Trophoblast cell (in vitro differentiated cells and primary cell): ENCODE measurements at regions not wholly inside any gene's neighbourhood (a gene's known extent, or its start where the extent isn't known, plus 50 kb on each side); places are given as distances from the start of the nearest gene placed in this dataset.

Source experiments
- DNase-seq, 2 donors: peaks; one replicate each; pipeline ENCODE4 v3.0.0-alpha.2; 2016
- H2AFZ ChIP-seq: 2 replicates; pipeline ENCODE4 v1.6.1; 2013; ENCODE audit warnings: low read length, moderate library complexity, mild to moderate bottlenecking; ENCODE audit not compliant: insufficient read depth, poor library complexity
- H2AK5ac ChIP-seq: 2 replicates; pipeline ENCODE4 v1.6.1; 2013; ENCODE audit warnings: mild to moderate bottlenecking, low read length
- H2BK120ac ChIP-seq: 2 replicates; pipeline ENCODE4 v1.6.1; 2013; ENCODE audit warnings: low read length, mild to moderate bottlenecking, moderate library complexity; ENCODE audit not compliant: insufficient read depth, poor library complexity
- H2BK12ac ChIP-seq: 2 replicates; pipeline ENCODE4 v1.6.1; 2013; ENCODE audit warnings: mild to moderate bottlenecking, low read length, moderate library complexity
- H2BK5ac ChIP-seq: 2 replicates; pipeline ENCODE4 v1.6.1; 2013; ENCODE audit warnings: low read length, low read depth, moderate library complexity, mild to moderate bottlenecking; ENCODE audit not compliant: poor library complexity
- H3K14ac ChIP-seq: 2 replicates; pipeline ENCODE4 v1.6.1; 2013; ENCODE audit warnings: mild to moderate bottlenecking, low read length
- H3K18ac ChIP-seq: 2 replicates; pipeline ENCODE4 v1.6.1; 2013; ENCODE audit warnings: mild to moderate bottlenecking, low read length
- H3K23ac ChIP-seq: 2 replicates; pipeline ENCODE4 v1.6.1; 2013; ENCODE audit warnings: low read length
- H3K27ac ChIP-seq: 2 replicates; pipeline ENCODE4 v1.5.1; 2013; ENCODE audit warnings: low read depth, mild to moderate bottlenecking, inconsistent platforms, low read length, moderate library complexity
- H3K27me3 ChIP-seq: 2 replicates; pipeline ENCODE4 v1.6.1; 2013; ENCODE audit warnings: inconsistent platforms, mild to moderate bottlenecking, low read length, moderate library complexity; ENCODE audit not compliant: insufficient read depth
- H3K36me3 ChIP-seq, 2 experiments: 1 replicate in 1 of 2; 2 replicates in 1 of 2; pipeline ENCODE4 v1.6.1; 2013; ENCODE audit warnings: low read length in 2 of 2, mild to moderate bottlenecking in 2 of 2, moderate library complexity in 1 of 2; ENCODE audit not compliant: insufficient read depth in 2 of 2, control insufficient read depth in 1 of 2
- H3K4ac ChIP-seq: 2 replicates; pipeline ENCODE4 v1.6.1; 2013; ENCODE audit warnings: low read depth, mild to moderate bottlenecking, low read length, moderate library complexity
- H3K4me1 ChIP-seq, 2 experiments: 1 replicate in 1 of 2; 2 replicates in 1 of 2; pipeline ENCODE4 v1.6.1; 2013; ENCODE audit warnings: low read length in 2 of 2, mild to moderate bottlenecking in 2 of 2, moderate library complexity in 1 of 2; ENCODE audit not compliant: insufficient read depth in 2 of 2, control insufficient read depth in 1 of 2
- H3K4me2 ChIP-seq: 2 replicates; pipeline ENCODE4 v1.6.1; 2013; ENCODE audit warnings: inconsistent platforms, mild to moderate bottlenecking, low read length, moderate library complexity
- H3K4me3 ChIP-seq: 2 replicates; pipeline ENCODE4 v1.5.1; 2013; ENCODE audit warnings: mild to moderate bottlenecking, low read depth, low read length, inconsistent platforms
- H3K79me1 ChIP-seq: one replicate; pipeline ENCODE4 v1.6.1; 2013; ENCODE audit warnings: low read length
- H3K79me2 ChIP-seq: 2 replicates; pipeline ENCODE4 v1.6.1; 2013; ENCODE audit warnings: low read length, mild to moderate bottlenecking; ENCODE audit not compliant: control insufficient read depth, insufficient read depth, poor library complexity
- H3K9ac ChIP-seq: 2 replicates; pipeline ENCODE4 v1.6.1; 2013; ENCODE audit warnings: mild to moderate bottlenecking, low read length
- H3K9me3 ChIP-seq: 2 replicates; pipeline ENCODE4 v1.6.1; 2013; ENCODE audit warnings: low read depth, mild to moderate bottlenecking, control low read depth, inconsistent platforms, low read length; ENCODE audit not compliant: insufficient read depth
- H4K12ac ChIP-seq: 2 replicates; pipeline ENCODE4 v1.6.1; 2013; ENCODE audit warnings: low read depth, mild to moderate bottlenecking, low read length, moderate library complexity
- H4K8ac ChIP-seq: 2 replicates; pipeline ENCODE4 v1.6.1; 2013; ENCODE audit warnings: low read depth, mild to moderate bottlenecking, low read length, moderate library complexity
- H4K91ac ChIP-seq: one replicate; pipeline ENCODE4 v1.6.1; 2013; ENCODE audit warnings: low read depth, mild to moderate bottlenecking, low read length, moderate library complexity
- WGBS: extraction: QIAGEN DNeasy Blood & Tissue Kit; methylation state at CpG from one replicate; pipeline ENCODE4 v1.1.7; 2013; ENCODE audit warnings: missing lambda C conversion rate; ENCODE audit not compliant: insufficient read length, insufficient coverage; ENCODE audit errors: extremely low coverage; 5-methylcytosine and 5-hydroxymethylcytosine counted together

GRCh38 chr5:107204413-107204812, 466.3 kb downstream of the EFNA5 start:
- Histone ChIP-seq H3K79me1 (no peaks in the 10 kb centered on the region), H2BK5ac (no peak overlapping the region), H3K36me3 (no peaks in the 10 kb centered on the region), H3K23ac (no peak overlapping the region), H3K14ac (no peak overlapping the region), H4K8ac (no peak overlapping the region), H3K79me2 (no peaks in the 10 kb centered on the region), H4K91ac (no peak overlapping the region), H3K27ac (no peak overlapping the region), H3K4me3 (no peak overlapping the region), H4K12ac (no peak overlapping the region), H3K4me2 (no peak overlapping the region), H2BK120ac (no peak overlapping the region), H2AK5ac (no peak overlapping the region), H3K4ac (no peak overlapping the region), H3K18ac (no peak overlapping the region), H3K9ac (no peak overlapping the region), H3K4me1 (no peaks in the 10 kb centered on the region), H2BK12ac (no peak overlapping the region), H3K27me3 (no peaks in the 10 kb centered on the region), H3K9me3 (no peaks in the 10 kb centered on the region), H2AFZ (no peak overlapping the region)
- WGBS: no CpG with 5 or more reads among the region's 5 CpGs
- DNase-seq: no peak

- no peak overlapping the region for H4K8ac ChIP-seq
- H2AK5ac ChIP-seq: no peak overlapping the region
- H3K23ac ChIP-seq: no peak overlapping the region
- no peak overlapping the region for H3K14ac ChIP-seq
- H3K79me1 ChIP-seq: no peaks in the 10 kb centered on the region
- H2BK12ac ChIP-seq: no peak overlapping the region
- no peak overlapping the region for H3K27ac ChIP-seq
- H3K18ac ChIP-seq: no peak overlapping the region
- no peak overlapping the region for H3K4me2 ChIP-seq
- no peak overlapping the region for H4K12ac ChIP-seq
- no peak overlapping the region for H3K4me3 ChIP-seq
- no peaks in the 10 kb centered on the region for H3K27me3 ChIP-seq
- H3K4me1 ChIP-seq: no peaks in the 10 kb centered on the region
- H4K91ac ChIP-seq: no peak overlapping the region
- H2BK120ac ChIP-seq: no peak overlapping the region
- no peaks in the 10 kb centered on the region for H3K79me2 ChIP-seq
- H3K9me3 ChIP-seq: no peaks in the 10 kb centered on the region
- no peak overlapping the region for H3K4ac ChIP-seq
- no CpG with 5 or more reads among the region's 4 CpGs for WGBS
- no peak overlapping the region for H2BK5ac ChIP-seq
- H2AFZ ChIP-seq: no peak overlapping the region
- H3K36me3 ChIP-seq: no peaks in the 10 kb centered on the region
- no peak overlapping the region for H3K9ac ChIP-seq
- DNase-seq: no peak
Observed at GRCh38 chr5:107203243-107203642, 467.5 kb downstream of the EFNA5 start.

GRCh38 chr5:107199756-107200155, 471.0 kb downstream of the EFNA5 start:
- no peak overlapping the region for H3K18ac ChIP-seq
- H4K91ac ChIP-seq: no peak overlapping the region
- no peaks in the 10 kb centered on the region for H3K27me3 ChIP-seq
- H3K27ac ChIP-seq: no peak overlapping the region
- no peak overlapping the region for H2BK5ac ChIP-seq
- H2BK120ac ChIP-seq: no peak overlapping the region
- whole genome bisulfite sequencing: no CpG with 5 or more reads among the region's 4 CpGs
- H2AFZ ChIP-seq: no peak overlapping the region
- no peaks in the 10 kb centered on the region for H3K36me3 ChIP-seq
- no peak overlapping the region for H4K8ac ChIP-seq
- no peaks in the 10 kb centered on the region for H3K9me3 ChIP-seq
- H2AK5ac ChIP-seq: no peak overlapping the region
- H2BK12ac ChIP-seq: no peak overlapping the region
- no peak overlapping the region for H3K4ac ChIP-seq
- no peak overlapping the region for H3K4me3 ChIP-seq
- H3K4me1 ChIP-seq: no peaks in the 10 kb centered on the region
- no peak overlapping the region for H3K14ac ChIP-seq
- no peak overlapping the region for H4K12ac ChIP-seq
- no peak for DNase-seq
- H3K79me2 ChIP-seq: no peaks in the 10 kb centered on the region
- H3K79me1 ChIP-seq: no peaks in the 10 kb centered on the region
- no peak overlapping the region for H3K9ac ChIP-seq
- H3K23ac ChIP-seq: no peak overlapping the region
- H3K4me2 ChIP-seq: no peak overlapping the region

- no peaks in the 10 kb centered on the region for H3K36me3 ChIP-seq
- H2BK12ac ChIP-seq: no peak overlapping the region
- WGBS: no CpG with 5 or more reads among the region's 4 CpGs
- no peaks in the 10 kb centered on the region for H3K9me3 ChIP-seq
- no peak overlapping the region for H4K91ac ChIP-seq
- H3K23ac ChIP-seq: no peak overlapping the region
- H3K14ac ChIP-seq: no peak overlapping the region
- H3K4me3 ChIP-seq: no peak overlapping the region
- no peak overlapping the region for H3K27ac ChIP-seq
- no peak overlapping the region for H3K4me2 ChIP-seq
- H2AK5ac ChIP-seq: no peak overlapping the region
- H3K4ac ChIP-seq: no peak overlapping the region
- H3K27me3 ChIP-seq: no peaks in the 10 kb centered on the region
- no peak overlapping the region for H3K9ac ChIP-seq
- no peak overlapping the region for H2BK5ac ChIP-seq
- H2AFZ ChIP-seq: no peak overlapping the region
- no peak overlapping the region for H2BK120ac ChIP-seq
- no peak for DNase-seq
- H4K8ac ChIP-seq: no peak overlapping the region
- H3K18ac ChIP-seq: no peak overlapping the region
- no peak overlapping the region for H4K12ac ChIP-seq
- no peaks in the 10 kb centered on the region for H3K79me1 ChIP-seq
- no peaks in the 10 kb centered on the region for H3K79me2 ChIP-seq
- H3K4me1 ChIP-seq: no peaks in the 10 kb centered on the region
Observed at GRCh38 chr5:107196500-107197059, 474.2 kb downstream of the EFNA5 start.
